ENCODE measurements at regions not wholly inside any gene's neighbourhood (a gene's known extent, or its start where the extent isn't known, plus 50 kb on each side); places are given as distances from the start of the nearest gene placed in this dataset.
"Not testable (repeated sequence)": the region's sequence is repeated elsewhere in the genome, so short reads cannot be mapped to it uniquely, and the experiment has no call there.

DNA sequence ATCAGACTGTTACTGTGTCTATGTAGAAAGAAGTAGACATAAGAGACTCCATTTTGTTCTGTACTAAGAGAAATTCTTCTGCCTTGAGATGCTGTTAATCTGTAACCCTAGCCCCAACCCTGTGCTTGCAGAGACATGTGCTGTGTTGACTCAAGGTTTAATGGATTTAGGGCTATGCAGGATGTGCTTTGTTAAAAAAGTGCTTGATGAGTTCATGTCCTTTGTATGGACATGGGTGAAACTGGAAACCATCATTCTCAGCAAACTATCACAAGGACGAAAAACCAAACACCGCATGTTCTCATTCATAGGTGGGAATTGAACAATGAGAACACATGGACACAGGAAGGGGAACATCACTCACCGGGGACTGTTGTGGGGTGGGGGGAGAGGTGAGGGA is 1398.7 kb downstream of the UQCRFS1 start:
- not testable (repeated sequence) for TF ChIP-seq POLR2A (IDR thresholded peaks at IDR 0.05)
- TF ChIP-seq, protein P1, sequence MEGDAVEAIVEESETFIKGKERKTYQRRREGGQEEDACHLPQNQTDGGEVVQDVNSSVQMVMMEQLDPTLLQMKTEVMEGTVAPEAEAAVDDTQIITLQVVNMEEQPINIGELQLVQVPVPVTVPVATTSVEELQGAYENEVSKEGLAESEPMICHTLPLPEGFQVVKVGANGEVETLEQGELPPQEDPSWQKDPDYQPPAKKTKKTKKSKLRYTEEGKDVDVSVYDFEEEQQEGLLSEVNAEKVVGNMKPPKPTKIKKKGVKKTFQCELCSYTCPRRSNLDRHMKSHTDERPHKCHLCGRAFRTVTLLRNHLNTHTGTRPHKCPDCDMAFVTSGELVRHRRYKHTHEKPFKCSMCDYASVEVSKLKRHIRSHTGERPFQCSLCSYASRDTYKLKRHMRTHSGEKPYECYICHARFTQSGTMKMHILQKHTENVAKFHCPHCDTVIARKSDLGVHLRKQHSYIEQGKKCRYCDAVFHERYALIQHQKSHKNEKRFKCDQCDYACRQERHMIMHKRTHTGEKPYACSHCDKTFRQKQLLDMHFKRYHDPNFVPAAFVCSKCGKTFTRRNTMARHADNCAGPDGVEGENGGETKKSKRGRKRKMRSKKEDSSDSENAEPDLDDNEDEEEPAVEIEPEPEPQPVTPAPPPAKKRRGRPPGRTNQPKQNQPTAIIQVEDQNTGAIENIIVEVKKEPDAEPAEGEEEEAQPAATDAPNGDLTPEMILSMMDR (IDR thresholded peaks at IDR 0.05 in 4 of 5, conservative IDR thresholded peaks at IDR 0.05 in 1 of 5): not testable (repeated sequence)

Measured in gastrocnemius medialis (tissue), 4 donors.